Skin epidermis (tissue), 12 donors: ENCODE measurements at regions not wholly inside any gene's neighbourhood (a gene's known extent, or its start where the extent isn't known, plus 50 kb on each side); places are given as distances from the start of the nearest gene placed in this dataset.
"Not testable (repeated sequence)": the region's sequence is repeated elsewhere in the genome, so short reads cannot be mapped to it uniquely, and the experiment has no call there.

ENCODE experiments used
- H3K27ac ChIP-seq, 21 experiments: fragments of 200-600 bp; sonication (generic) in 11 of 21; one replicate each; pipeline ENCODE4 v1.5.0; 2020; ENCODE audit warnings: mild to moderate bottlenecking in 3 of 21, inconsistent platforms in 2 of 21, moderate library complexity in 2 of 21
- H3K4me3 ChIP-seq, 7 experiments: fragments of 200-600 bp; sonication (generic) in 2 of 7; one replicate each; pipeline ENCODE4 v1.5.0; 2020; ENCODE audit warnings: inconsistent platforms in 2 of 7, mild to moderate bottlenecking in 2 of 7, moderate library complexity in 1 of 7

DNA sequence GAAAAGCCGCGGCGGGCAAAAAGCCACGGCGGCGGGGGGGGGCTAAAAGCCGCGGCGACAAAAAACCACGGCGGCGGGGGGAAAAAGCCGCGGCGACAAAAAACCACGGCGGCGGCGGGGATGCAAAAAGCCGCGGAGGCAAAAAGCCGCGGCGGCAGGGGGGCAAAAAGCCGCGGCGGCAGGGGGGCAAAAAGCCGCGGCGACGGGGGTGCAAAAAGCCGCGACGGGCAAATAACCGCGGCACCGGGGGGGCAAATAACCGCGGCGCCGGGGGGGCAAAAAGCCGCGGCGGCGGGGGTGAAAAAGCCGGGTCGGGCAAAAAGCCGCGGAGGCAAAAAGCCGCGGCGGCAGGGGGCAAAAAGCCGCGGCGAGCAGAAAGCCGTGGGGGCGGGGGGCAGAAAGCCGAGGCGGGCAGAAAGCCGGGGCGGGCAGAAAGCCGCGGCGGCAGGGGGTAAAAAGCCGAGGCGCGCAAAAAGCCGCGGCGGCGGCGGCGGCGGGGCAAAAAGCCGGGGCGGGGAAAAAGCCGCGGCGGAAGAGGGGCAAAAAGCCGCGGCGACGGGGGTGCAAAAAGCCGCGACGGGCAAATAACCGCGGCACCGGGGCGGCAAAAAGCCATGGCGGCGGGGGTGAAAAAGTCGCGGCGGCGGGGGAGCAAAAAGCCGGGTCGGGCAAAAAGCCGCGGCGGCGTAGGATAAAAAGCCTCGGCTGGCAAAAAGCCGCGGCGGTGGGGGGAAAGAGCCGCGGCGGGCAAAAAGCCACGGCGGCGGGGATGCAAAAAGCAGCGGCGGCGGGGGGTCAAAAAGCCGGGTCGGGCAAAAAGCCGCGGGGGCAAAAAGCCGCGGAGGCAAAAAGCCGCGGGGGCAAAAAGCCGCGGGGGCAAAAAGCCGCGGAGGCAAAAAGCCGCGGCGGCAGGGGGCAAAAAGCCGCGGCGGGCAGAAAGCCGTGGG lies 1632.4 kb downstream of the RPIA start:
- H3K27ac ChIP-seq, result not testable (repeated sequence)
- peak overlapping the region in 6 of 7 experiments; percentile 11 to 49 (median 31) for H3K4me3 ChIP-seq

DNA sequence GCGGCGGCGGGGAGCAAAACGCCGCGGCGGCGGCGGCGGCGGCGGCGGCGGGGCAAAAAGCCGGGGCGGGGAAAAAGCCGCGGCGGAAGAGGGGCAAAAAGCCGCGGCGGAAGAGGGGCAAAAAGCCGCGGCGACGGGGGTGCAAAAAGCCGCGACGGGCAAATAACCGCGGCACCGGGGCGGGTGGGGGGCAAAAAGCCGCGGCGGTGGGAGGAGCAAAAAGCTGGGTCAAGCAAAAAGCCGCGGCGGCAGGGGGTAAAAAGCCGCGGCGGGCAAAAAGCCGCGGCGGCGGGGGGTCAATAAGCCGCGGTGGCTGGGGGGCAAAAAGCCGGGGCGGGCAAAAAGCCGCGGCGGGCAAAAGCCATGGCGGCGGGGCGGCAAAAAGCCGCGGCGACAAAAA lies 1633.2 kb downstream of the RPIA start:
- peak overlapping the region in 6 of 7 experiments; percentile 21 to 49 (median 36) for H3K4me3 ChIP-seq

DNA sequence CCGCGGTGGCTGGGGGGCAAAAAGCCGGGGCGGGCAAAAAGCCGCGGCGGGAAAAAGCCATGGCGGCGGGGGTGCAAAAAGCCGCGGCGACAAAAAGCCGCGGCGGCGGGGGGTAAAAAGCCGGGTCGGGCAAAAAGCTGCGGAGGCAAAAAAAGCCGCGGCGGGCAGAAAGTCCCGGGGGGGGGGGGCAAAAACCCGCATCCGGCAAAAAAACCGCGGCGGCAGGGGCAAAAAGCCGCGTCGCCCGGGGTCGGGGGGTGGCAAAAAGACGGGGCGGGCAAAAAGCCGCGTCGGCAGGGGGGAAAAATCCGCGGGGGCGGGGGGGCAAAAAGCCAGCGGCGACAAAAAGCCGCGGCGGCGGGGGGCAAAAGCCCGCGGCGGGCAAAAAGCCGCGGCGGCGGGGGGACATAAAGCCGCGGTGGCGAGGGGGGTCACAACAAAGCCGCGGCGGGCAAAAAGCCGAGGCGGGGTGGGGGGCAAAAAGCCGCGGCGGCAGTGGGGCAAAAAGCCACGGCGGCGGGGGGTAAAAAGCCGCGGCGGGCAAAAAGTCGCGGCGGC lies 1634.4 kb downstream of the RPIA start:
- not testable (repeated sequence) for H3K27ac ChIP-seq
- peak overlapping the region in 1 of 7 experiments; percentile 21 for H3K4me3 ChIP-seq

More for the DNA sequence above, 1633.2 kb downstream of the RPIA start:
- not testable (repeated sequence) for H3K27ac ChIP-seq

DNA sequence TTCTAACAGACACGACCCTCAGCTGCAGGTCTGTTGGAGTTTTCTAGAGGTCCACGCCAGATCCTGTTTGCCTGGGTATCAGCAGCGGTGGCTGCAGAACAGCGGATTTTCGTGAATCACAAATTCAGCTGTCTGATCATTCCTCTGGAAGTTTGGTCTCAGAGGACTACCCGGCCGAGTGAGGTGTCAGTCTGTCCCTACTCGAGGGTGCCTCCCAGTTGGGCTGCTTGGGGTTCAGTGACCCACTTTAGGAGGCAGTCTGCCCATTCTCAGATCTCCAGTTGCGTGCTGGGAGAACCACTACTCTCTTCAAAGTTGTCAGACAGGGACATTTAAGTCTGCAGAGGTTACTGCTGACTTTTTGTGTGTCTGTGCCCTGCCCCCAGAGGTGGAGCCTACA lies 1664.1 kb downstream of the RPIA start:
- H3K27ac ChIP-seq, H3K4me3 ChIP-seq: not testable (repeated sequence)

DNA sequence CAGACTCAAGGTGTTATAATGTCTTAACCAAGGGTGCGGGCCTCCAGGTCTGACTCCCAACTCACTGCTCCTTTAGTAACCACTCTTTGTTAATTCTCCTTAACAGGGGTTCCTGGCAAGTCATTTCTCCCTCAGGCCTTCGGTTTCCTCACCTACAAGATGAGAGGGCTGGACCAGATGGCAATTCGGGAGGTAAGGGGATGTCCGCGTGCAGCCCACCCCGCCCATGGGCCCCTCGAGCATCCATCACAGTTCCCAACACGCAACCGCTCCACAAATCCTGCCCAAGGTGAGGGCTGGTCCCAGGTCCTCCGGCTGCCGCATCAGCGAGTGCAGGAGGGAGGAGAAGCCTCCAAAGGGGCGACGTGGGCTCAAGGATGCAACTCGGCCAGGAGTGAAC lies 1667.9 kb downstream of the RPIA start:
- H3K4me3 ChIP-seq, result not testable (repeated sequence)

DNA sequence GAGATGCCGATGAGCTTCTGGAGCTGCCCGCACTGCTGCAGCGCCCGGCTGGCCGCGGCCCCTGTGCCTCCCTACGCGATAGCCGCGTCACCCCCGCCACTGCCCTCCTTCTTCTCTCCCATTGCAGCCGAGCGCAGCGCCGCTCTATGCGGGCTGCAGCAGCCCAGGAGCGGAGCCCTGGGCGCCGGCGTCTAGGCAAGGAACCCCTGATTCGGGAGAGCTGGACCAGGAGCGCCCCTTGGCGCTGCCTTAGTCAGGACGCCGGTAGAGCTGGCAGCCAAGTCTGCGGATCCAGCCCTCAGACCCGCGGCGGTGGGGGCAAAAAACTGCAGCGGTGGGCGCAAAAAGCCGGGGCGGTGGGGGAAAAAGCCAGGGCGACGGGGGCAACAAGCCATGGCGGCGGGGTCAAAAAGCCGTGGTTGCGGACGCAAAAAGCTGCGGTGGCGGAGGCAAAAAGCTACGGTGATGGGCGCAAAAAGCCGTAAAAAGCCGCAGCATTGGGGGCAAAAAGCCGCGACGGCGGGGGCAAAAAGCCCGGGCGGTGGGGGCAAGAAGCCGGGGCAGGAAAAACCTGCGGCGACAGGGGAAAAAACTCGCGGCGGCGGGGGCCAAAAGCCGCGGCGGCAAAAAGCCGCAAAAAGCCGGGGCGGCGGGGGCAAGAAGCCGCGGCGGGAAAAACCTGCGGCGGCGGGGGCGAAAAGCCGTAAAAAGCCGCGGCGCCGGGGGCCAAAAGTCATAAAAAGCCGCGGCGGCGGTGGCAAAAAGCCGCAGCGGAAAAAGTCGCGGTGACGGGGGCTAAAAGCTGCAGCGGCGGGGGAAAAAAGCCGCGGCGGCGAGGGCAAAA lies 1668.6 kb downstream of the RPIA start:
- H3K4me3 ChIP-seq, result not testable (repeated sequence)

More for the DNA sequence above, 1667.9 kb downstream of the RPIA start:
- H3K27ac ChIP-seq, result not testable (repeated sequence)

DNA sequence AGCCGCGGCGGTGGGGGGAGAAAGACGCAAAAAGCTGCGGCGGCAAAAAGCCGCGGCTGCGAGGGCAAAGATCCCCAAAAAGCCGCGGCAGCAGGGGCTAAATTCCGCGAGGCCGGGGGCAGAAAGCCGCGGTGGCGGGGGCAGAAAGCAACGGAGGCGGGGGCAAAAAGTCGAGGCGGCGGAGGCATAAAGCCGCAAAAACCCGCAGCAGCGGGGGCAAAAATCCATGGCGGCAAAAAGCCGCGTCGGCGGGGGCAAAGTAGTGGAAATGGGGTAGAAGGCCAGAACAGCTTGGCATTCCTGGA lies 1669.2 kb downstream of the RPIA start:
- not testable (repeated sequence) for H3K4me3 ChIP-seq, H3K27ac ChIP-seq

More for the DNA sequence above, 1668.6 kb downstream of the RPIA start:
- H3K27ac ChIP-seq, result not testable (repeated sequence)
